ENCODE measurements at regions not wholly inside any gene's neighbourhood (a gene's known extent, or its start where the extent isn't known, plus 50 kb on each side); places are given as distances from the start of the nearest gene placed in this dataset.

DNA sequence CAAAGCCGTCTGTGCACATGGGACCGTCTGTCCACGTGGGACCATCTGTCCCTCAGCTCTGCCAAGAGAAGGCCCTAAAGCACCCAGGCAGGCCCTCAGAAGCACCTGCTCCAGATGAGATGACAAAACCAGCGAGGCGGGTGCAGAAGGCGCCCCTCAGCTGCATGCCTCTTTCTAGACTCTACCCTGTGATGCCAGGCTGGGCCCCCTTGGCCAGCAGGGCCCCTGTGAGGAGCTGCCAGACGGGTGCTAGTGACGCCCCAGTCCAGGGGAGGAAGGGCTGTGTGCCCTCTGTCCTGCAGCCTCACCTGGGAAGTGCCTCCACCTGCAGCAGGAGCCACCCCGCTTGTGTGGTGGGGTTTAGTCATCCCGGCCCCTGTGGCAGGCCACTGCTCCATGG is 309.2 kb upstream of the SHH start:
- intact Hi-C loops (cut with micrococcal nuclease): no loop called here
- H3K36me3 Mint-ChIP-seq: no peaks in the 10 kb centered on the region
- ChIA-PET CTCF (ENCODE audit: partially characterized antibody) (no interaction called here), POLR2A (ENCODE audit: partially characterized antibody) (no interaction called here)
- DNase-seq: no peak
- Histone ChIP-seq H3K4me3 (ENCODE audit: low read length in 2 of 2) (no peak overlapping the region), H3K4me1 (ENCODE audit: insufficient read depth, low read length) (no peaks in the 10 kb centered on the region), H3K36me3 (ENCODE audit: insufficient read depth, low read length) (no peaks in the 10 kb centered on the region), H3K9me3 (ENCODE audit: control insufficient read depth in 1 of 2, low read length in 2 of 2) (no peaks in the 10 kb centered on the region), H3K27me3 (ENCODE audit: insufficient read depth, low read length) (no peaks in the 10 kb centered on the region), H3K27ac (ENCODE audit: low read depth, low read length) (no peak overlapping the region)
- H3K27ac Mint-ChIP-seq: no peak overlapping the region
- peaks cover 0 to 3% of the 10 kb centered on the region in 2 donors for H3K27me3 Mint-ChIP-seq
- no peak overlapping the region for H3K4me3 Mint-ChIP-seq
- H3K9me3 Mint-ChIP-seq: peaks cover 0 to 2% (median 0%) of the 10 kb centered on the region in 8 donors
- H3K4me1 Mint-ChIP-seq: no peaks in the 10 kb centered on the region

DNA sequence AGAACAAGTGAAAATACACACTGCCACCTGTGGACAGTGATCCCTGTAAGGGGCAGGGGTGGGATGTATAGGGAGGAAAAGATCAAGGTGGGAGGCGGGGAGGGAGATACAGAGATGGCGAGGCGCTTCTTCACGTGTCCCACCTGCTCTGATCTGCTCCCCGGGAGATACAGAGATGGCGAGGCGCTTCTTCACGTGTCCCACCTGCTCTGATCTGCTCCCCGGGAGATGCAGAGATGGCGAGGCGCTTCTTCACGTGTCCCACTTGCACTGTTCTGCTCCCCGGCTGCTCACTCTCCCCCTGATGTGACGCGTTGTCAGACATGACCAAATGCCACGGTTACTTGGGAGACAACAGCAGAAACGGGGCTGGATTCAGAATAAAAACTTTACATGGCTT is 308.3 kb upstream of the SHH start:
- no peak overlapping the region for H3K4me3 ChIP-seq (ENCODE audit: low read length in 2 of 2)
- intact Hi-C loops (cut with micrococcal nuclease): no loop called here
- DNase-seq: no peak
- Mint-ChIP-seq H3K4me3 (no peak overlapping the region), H3K9me3 (peaks cover 0 to 2% (median 0%) of the 10 kb centered on the region in 8 donors), H3K27ac (no peak overlapping the region), H3K27me3 (peaks cover 3 to 4% of the 10 kb centered on the region in 2 donors), H3K36me3 (no peaks in the 10 kb centered on the region), H3K4me1 (no peaks in the 10 kb centered on the region)
- H3K36me3 ChIP-seq (ENCODE audit: insufficient read depth, low read length): no peaks in the 10 kb centered on the region
- no peak overlapping the region for H3K27ac ChIP-seq (ENCODE audit: low read depth, low read length)
- H3K9me3 ChIP-seq (ENCODE audit: control insufficient read depth in 1 of 2, low read length in 2 of 2): no peaks in the 10 kb centered on the region
- no peaks in the 10 kb centered on the region for H3K4me1 ChIP-seq (ENCODE audit: insufficient read depth, low read length)
- POLR2A ChIA-PET (ENCODE audit: partially characterized antibody): no interaction called here
- H3K27me3 ChIP-seq (ENCODE audit: insufficient read depth, low read length): no peaks in the 10 kb centered on the region
- CTCF ChIA-PET (ENCODE audit: partially characterized antibody): no interaction called here

GRCh38 chr7:156119771-156120170 is 307.5 kb upstream of the SHH start:
- Mint-ChIP-seq H3K4me1 (no peaks in the 10 kb centered on the region), H3K27ac (no peak overlapping the region), H3K4me3 (no peak overlapping the region), H3K9me3 (peaks cover 0 to 2% (median 0%) of the 10 kb centered on the region in 8 donors), H3K36me3 (no peaks in the 10 kb centered on the region), H3K27me3 (peaks cover 3 to 4% of the 10 kb centered on the region in 2 donors)
- H3K27me3 ChIP-seq (ENCODE audit: insufficient read depth, low read length): no peaks in the 10 kb centered on the region
- no peak overlapping the region for H3K4me3 ChIP-seq (ENCODE audit: low read length in 2 of 2)
- intact Hi-C loops (cut with micrococcal nuclease): no loop called here
- POLR2A ChIA-PET (ENCODE audit: partially characterized antibody): no interaction called here
- H3K9me3 ChIP-seq (ENCODE audit: control insufficient read depth in 1 of 2, low read length in 2 of 2): no peaks in the 10 kb centered on the region
- no peak for DNase-seq
- no peak overlapping the region for H3K27ac ChIP-seq (ENCODE audit: low read depth, low read length)
- CTCF ChIA-PET (ENCODE audit: partially characterized antibody): no interaction called here
- no peaks in the 10 kb centered on the region for H3K36me3 ChIP-seq (ENCODE audit: insufficient read depth, low read length)
- no peaks in the 10 kb centered on the region for H3K4me1 ChIP-seq (ENCODE audit: insufficient read depth, low read length)

GRCh38 chr7:156118248-156118645 is 306.0 kb upstream of the SHH start:
- Mint-ChIP-seq H3K9me3 (peaks cover 0 to 2% (median 0%) of the 10 kb centered on the region in 8 donors), H3K4me3 (no peak overlapping the region), H3K36me3 (no peaks in the 10 kb centered on the region), H3K27me3 (peaks cover 4 to 6% of the 10 kb centered on the region in 2 donors), H3K4me1 (no peaks in the 10 kb centered on the region), H3K27ac (no peak overlapping the region)
- Histone ChIP-seq H3K4me1 (ENCODE audit: insufficient read depth, low read length) (no peaks in the 10 kb centered on the region), H3K36me3 (ENCODE audit: insufficient read depth, low read length) (no peaks in the 10 kb centered on the region), H3K9me3 (ENCODE audit: control insufficient read depth in 1 of 2, low read length in 2 of 2) (no peaks in the 10 kb centered on the region), H3K27me3 (ENCODE audit: insufficient read depth, low read length) (no peaks in the 10 kb centered on the region), H3K4me3 (ENCODE audit: low read length in 2 of 2) (no peak overlapping the region), H3K27ac (ENCODE audit: low read depth, low read length) (no peak overlapping the region)
- ChIA-PET POLR2A (ENCODE audit: partially characterized antibody) (no interaction called here), CTCF (ENCODE audit: partially characterized antibody) (no interaction called here)
- DNase-seq: no peak
- intact Hi-C loops (cut with micrococcal nuclease): no loop called here

GRCh38 chr7:156117542-156118247 is 305.4 kb upstream of the SHH start:
- no peak overlapping the region for H3K4me3 ChIP-seq (ENCODE audit: low read length in 2 of 2)
- no peak overlapping the region for H3K27ac Mint-ChIP-seq
- intact Hi-C loops (cut with micrococcal nuclease): no loop called here
- H3K27me3 ChIP-seq (ENCODE audit: insufficient read depth, low read length): no peaks in the 10 kb centered on the region
- ChIA-PET POLR2A (ENCODE audit: partially characterized antibody) (no interaction called here), CTCF (ENCODE audit: partially characterized antibody) (no interaction called here)
- peaks cover 0 to 2% (median 0%) of the 10 kb centered on the region in 8 donors for H3K9me3 Mint-ChIP-seq
- no peak for DNase-seq
- no peaks in the 10 kb centered on the region for H3K36me3 ChIP-seq (ENCODE audit: insufficient read depth, low read length)
- peaks cover 4 to 7% of the 10 kb centered on the region in 2 donors for H3K27me3 Mint-ChIP-seq
- H3K4me3 Mint-ChIP-seq: no peak overlapping the region
- H3K27ac ChIP-seq (ENCODE audit: low read depth, low read length): no peak overlapping the region
- H3K36me3 Mint-ChIP-seq: no peaks in the 10 kb centered on the region
- no peaks in the 10 kb centered on the region for H3K4me1 ChIP-seq (ENCODE audit: insufficient read depth, low read length)
- no peaks in the 10 kb centered on the region for H3K4me1 Mint-ChIP-seq
- H3K9me3 ChIP-seq (ENCODE audit: control insufficient read depth in 1 of 2, low read length in 2 of 2): no peaks in the 10 kb centered on the region

DNA sequence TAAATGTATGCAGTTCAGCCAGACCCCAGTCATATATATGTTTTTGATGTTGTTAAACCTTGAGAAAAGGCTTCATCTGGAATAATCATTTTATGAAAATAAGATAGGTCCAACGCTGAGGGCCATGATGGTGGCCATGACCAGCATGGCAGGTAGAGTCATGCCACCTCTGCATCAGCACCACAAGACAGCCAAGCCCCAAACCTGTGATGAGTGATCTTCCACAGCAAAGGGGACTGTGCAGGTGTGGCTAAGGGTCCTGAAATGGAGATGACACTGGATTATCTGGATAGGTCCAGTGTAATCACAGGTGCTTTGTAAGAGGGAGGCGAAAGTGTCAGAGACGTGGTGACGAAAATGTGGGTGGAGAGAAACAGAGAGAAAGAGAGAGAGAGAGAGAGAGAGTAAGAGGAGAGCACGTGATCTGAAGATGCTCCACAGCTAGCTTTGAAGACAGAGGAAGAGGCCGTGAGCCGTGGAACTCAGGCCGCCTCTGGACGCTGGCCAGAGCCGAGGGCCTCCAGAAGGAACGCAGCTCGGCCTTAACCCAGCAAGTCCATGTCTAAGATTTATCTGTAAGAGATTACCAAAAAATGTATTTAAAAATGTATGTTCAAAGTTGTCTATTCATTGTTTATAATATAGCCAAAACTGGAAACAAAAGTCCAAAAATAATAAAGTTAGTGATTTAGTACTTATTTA is 304.4 kb upstream of the SHH start:
- Histone ChIP-seq H3K27ac (ENCODE audit: low read depth, low read length) (no peak overlapping the region), H3K36me3 (ENCODE audit: insufficient read depth, low read length) (no peaks in the 10 kb centered on the region), H3K27me3 (ENCODE audit: insufficient read depth, low read length) (no peaks in the 10 kb centered on the region), H3K4me1 (ENCODE audit: insufficient read depth, low read length) (no peaks in the 10 kb centered on the region), H3K9me3 (ENCODE audit: control insufficient read depth in 1 of 2, low read length in 2 of 2) (no peaks in the 10 kb centered on the region), H3K4me3 (ENCODE audit: low read length in 2 of 2) (no peak overlapping the region)
- intact Hi-C loops (cut with micrococcal nuclease): no loop called here
- H3K4me1 Mint-ChIP-seq: no peaks in the 10 kb centered on the region
- H3K27ac Mint-ChIP-seq: no peak overlapping the region
- DNase-seq: no peak
- POLR2A ChIA-PET (ENCODE audit: partially characterized antibody): no interaction called here
- peaks cover 0 to 2% (median 0%) of the 10 kb centered on the region in 8 donors for H3K9me3 Mint-ChIP-seq
- H3K4me3 Mint-ChIP-seq: no peak overlapping the region
- H3K27me3 Mint-ChIP-seq: peaks cover 4 to 7% of the 10 kb centered on the region in 2 donors
- CTCF ChIA-PET (ENCODE audit: partially characterized antibody): no interaction called here
- H3K36me3 Mint-ChIP-seq: no peaks in the 10 kb centered on the region

- H3K36me3 ChIP-seq (ENCODE audit: insufficient read depth, low read length): no peaks in the 10 kb centered on the region
- H3K36me3 Mint-ChIP-seq: no peaks in the 10 kb centered on the region
- ChIA-PET POLR2A (ENCODE audit: partially characterized antibody) (no interaction called here), CTCF (ENCODE audit: partially characterized antibody) (no interaction called here)
- no peaks in the 10 kb centered on the region for H3K9me3 ChIP-seq (ENCODE audit: control insufficient read depth in 1 of 2, low read length in 2 of 2)
- no peak for DNase-seq
- H3K27me3 Mint-ChIP-seq: peaks cover 4 to 7% of the 10 kb centered on the region in 2 donors
- H3K4me3 Mint-ChIP-seq: no peak overlapping the region
- intact Hi-C loops (cut with micrococcal nuclease): no loop called here
- peaks cover 0 to 6% (median 0%) of the 10 kb centered on the region in 8 donors for H3K9me3 Mint-ChIP-seq
- no peaks in the 10 kb centered on the region for H3K4me1 ChIP-seq (ENCODE audit: insufficient read depth, low read length)
- H3K27me3 ChIP-seq (ENCODE audit: insufficient read depth, low read length): no peaks in the 10 kb centered on the region
- H3K4me1 Mint-ChIP-seq: no peaks in the 10 kb centered on the region
- no peak overlapping the region for H3K4me3 ChIP-seq (ENCODE audit: low read length in 2 of 2)
- H3K27ac ChIP-seq (ENCODE audit: low read depth, low read length): no peak overlapping the region
- H3K27ac Mint-ChIP-seq: no peak overlapping the region
Observed at GRCh38 chr7:156115582-156115981, 303.3 kb upstream of the SHH start.

Data from CD4-positive, alpha-beta memory T cell (primary cell).